ENCODE measurements at regions not wholly inside any gene's neighbourhood (a gene's known extent, or its start where the extent isn't known, plus 50 kb on each side); places are given as distances from the start of the nearest gene placed in this dataset.

GRCh38 chr4:16450724-16451123 is 224.5 kb upstream of the TAPT1 start:
- POLR2A ChIA-PET = no interaction called here
- H3K36me3 Mint-ChIP-seq (ENCODE audit: low read depth) = no peaks in the 10 kb centered on the region

DNA sequence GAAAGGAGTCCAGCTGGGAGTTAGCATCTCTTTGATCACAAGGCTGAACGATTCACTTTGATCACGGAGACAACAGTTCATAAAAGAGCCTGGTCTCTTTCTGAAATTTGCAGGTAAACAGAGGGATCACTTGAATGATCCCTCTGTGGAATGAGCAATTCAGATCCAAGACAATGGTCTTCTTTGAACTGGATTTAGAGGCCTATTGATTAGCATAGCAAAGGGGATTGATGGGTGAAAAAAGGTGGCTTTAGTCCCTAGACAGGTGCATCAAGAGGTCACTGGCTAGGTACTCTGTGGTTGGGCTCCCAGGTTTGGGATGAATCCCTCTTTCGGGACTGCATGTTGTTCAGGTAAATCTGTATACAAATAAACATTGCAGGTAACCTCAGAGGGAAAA is 223.8 kb upstream of the TAPT1 start:
- Mint-ChIP-seq H3K9me3 (no peaks in the 10 kb centered on the region), H3K27ac (no peak overlapping the region), H3K4me1 (no peaks in the 10 kb centered on the region), H3K36me3 (ENCODE audit: low read depth) (no peaks in the 10 kb centered on the region), H3K27me3 (no peaks in the 10 kb centered on the region), H3K4me3 (no peak overlapping the region)
- CTCF ChIA-PET = no interaction called here
- POLR2A ChIA-PET = no interaction called here
- no peak for DNase-seq

More at GRCh38 chr4:16450724-16451123, 224.5 kb upstream of the TAPT1 start:
- CTCF ChIA-PET = no interaction called here
- Mint-ChIP-seq H3K9me3 (no peaks in the 10 kb centered on the region), H3K4me1 (no peaks in the 10 kb centered on the region), H3K27ac (no peak overlapping the region), H3K27me3 (no peaks in the 10 kb centered on the region), H3K4me3 (no peak overlapping the region)
- no peak for DNase-seq

GRCh38 chr4:16449406-16449805 is 223.1 kb upstream of the TAPT1 start:
- CTCF ChIA-PET = no interaction called here
- POLR2A ChIA-PET = no interaction called here
- no peaks in the 10 kb centered on the region for H3K36me3 Mint-ChIP-seq (ENCODE audit: low read depth)
- no peak overlapping the region for H3K27ac Mint-ChIP-seq
- H3K9me3 Mint-ChIP-seq = no peaks in the 10 kb centered on the region
- no peak for DNase-seq
- H3K4me1 Mint-ChIP-seq = no peaks in the 10 kb centered on the region
- no peaks in the 10 kb centered on the region for H3K27me3 Mint-ChIP-seq
- H3K4me3 Mint-ChIP-seq = no peak overlapping the region

DNA sequence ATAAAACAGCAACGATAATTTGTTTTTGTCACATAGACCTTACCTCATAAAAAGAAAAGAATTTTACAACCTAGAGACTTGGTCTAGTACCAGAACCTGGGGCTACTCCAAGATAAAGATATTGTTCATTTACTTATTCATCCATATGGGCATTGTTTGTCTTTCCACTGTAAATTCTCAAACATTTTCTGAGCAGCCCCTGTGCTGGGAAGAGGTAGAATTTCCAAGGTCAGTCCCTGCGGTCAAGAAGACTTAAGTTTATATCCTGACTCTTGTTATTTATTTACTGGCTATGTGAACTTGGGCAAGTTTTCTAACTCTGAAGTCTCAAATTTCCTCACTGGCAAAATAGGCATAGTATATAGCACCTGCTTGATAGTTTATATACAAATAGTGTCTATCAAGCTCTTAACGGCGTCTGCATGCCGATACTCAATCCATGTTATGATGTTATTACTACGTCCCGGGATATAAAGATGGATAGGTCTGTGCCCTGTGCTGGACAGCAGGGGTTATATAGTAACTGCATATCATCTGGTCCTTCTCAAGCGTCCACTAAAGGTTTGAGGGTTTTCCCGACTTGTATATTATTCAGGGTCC is 222.1 kb upstream of the TAPT1 start:
- DNase-seq = no peak
- POLR2A ChIA-PET = no interaction called here
- Mint-ChIP-seq H3K4me1 (no peaks in the 10 kb centered on the region), H3K9me3 (no peaks in the 10 kb centered on the region), H3K36me3 (ENCODE audit: low read depth) (no peaks in the 10 kb centered on the region), H3K27ac (no peak overlapping the region), H3K4me3 (no peak overlapping the region), H3K27me3 (no peaks in the 10 kb centered on the region)
- CTCF ChIA-PET = no interaction called here

DNA sequence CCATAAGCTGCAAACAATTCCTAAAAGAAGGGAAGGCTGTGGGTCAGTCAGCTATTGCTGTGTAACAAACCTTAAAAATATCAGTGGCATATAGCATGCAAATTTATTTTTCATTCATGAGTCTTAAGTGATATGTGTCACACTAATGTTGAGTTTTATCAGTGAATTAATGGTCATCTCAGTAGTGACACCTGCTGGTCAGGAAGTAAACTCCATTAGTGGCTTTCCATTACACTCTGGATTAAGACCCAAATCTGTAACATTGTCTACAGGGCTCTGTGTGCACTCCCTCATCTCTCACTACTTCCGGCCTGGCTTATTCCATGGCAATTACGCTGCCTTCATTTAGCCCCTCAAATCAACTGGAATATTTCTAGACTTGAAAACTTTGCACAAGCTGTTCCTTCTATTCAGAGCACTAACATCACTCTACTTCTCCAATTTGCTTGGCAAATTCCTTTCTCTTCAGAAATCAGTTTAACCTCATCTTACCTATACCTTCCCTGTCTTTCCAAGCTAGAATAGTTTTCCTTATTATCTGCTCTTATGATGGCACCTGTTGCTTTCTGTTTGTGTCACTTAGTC is 217.3 kb upstream of the TAPT1 start:
- no peak for DNase-seq
- ChIA-PET POLR2A (no interaction called here), CTCF (interaction anchor here (0.9 to 1.5 kb wide), 4 partner anchors 9 to 416 kb away, joined by 3 to 4 read pairs (median 3); no protein-coding TSS in a partner anchor)
- Mint-ChIP-seq H3K4me3 (no peak overlapping the region), H3K27me3 (no peaks in the 10 kb centered on the region), H3K9me3 (no peaks in the 10 kb centered on the region), H3K36me3 (ENCODE audit: low read depth) (no peaks in the 10 kb centered on the region), H3K4me1 (no peaks in the 10 kb centered on the region), H3K27ac (no peak overlapping the region)

GRCh38 chr4:16442296-16442695 is 216.0 kb upstream of the TAPT1 start:
- POLR2A ChIA-PET = no interaction called here
- H3K9me3 Mint-ChIP-seq = peaks cover 6% of the 10 kb centered on the region
- H3K27ac Mint-ChIP-seq = no peak overlapping the region
- H3K27me3 Mint-ChIP-seq = no peaks in the 10 kb centered on the region
- H3K36me3 Mint-ChIP-seq (ENCODE audit: low read depth) = no peaks in the 10 kb centered on the region
- CTCF ChIA-PET = interaction anchor here (0.9 to 1.5 kb wide), 2 partner anchors 152 to 414 kb away, joined by 3 read pairs; no protein-coding TSS in a partner anchor
- no peak for DNase-seq
- no peaks in the 10 kb centered on the region for H3K4me1 Mint-ChIP-seq
- H3K4me3 Mint-ChIP-seq = no peak overlapping the region

GRCh38 chr4:16439768-16440167 is 213.5 kb upstream of the TAPT1 start:
- no peak overlapping the region for H3K4me3 Mint-ChIP-seq
- ChIA-PET POLR2A (no interaction called here), CTCF (no interaction called here)
- no peak for DNase-seq
- H3K9me3 Mint-ChIP-seq = peaks cover 8% of the 10 kb centered on the region
- H3K27me3 Mint-ChIP-seq = no peaks in the 10 kb centered on the region
- H3K4me1 Mint-ChIP-seq = no peaks in the 10 kb centered on the region
- no peak overlapping the region for H3K27ac Mint-ChIP-seq
- no peaks in the 10 kb centered on the region for H3K36me3 Mint-ChIP-seq (ENCODE audit: low read depth)

GRCh38 chr4:16438986-16439385 is 212.7 kb upstream of the TAPT1 start:
- Mint-ChIP-seq H3K27me3 (no peaks in the 10 kb centered on the region), H3K36me3 (ENCODE audit: low read depth) (no peaks in the 10 kb centered on the region), H3K4me1 (no peaks in the 10 kb centered on the region), H3K9me3 (peaks cover 8% of the 10 kb centered on the region), H3K4me3 (no peak overlapping the region), H3K27ac (no peak overlapping the region)
- CTCF ChIA-PET = no interaction called here
- POLR2A ChIA-PET = no interaction called here
- DNase-seq = no peak

DNA sequence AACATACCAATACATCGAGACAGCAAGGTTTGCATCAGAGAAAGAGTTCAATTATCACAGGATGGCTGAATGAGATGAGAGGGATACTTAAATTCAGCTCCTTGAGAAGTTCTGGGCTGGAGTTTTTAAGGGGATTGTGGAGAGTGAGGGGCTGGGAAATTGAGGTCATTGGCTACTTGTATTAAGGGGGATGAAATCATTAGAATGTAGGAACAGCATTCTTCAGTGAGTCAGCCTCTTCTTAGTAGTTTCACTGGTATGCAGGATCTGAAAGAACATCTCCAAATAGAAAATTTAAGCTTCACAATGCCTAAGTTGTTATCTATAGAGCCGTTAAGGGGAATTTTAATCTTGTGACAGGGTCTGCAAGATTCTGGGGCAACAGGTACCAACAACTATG is 211.6 kb upstream of the TAPT1 start:
- H3K9me3 Mint-ChIP-seq = peaks cover 8% of the 10 kb centered on the region
- H3K4me3 Mint-ChIP-seq = no peak overlapping the region
- DNase-seq = no peak
- no peaks in the 10 kb centered on the region for H3K27me3 Mint-ChIP-seq
- ChIA-PET CTCF (no interaction called here), POLR2A (no interaction called here)
- no peak overlapping the region for H3K27ac Mint-ChIP-seq
- H3K4me1 Mint-ChIP-seq = no peaks in the 10 kb centered on the region
- no peaks in the 10 kb centered on the region for H3K36me3 Mint-ChIP-seq (ENCODE audit: low read depth)

DNA sequence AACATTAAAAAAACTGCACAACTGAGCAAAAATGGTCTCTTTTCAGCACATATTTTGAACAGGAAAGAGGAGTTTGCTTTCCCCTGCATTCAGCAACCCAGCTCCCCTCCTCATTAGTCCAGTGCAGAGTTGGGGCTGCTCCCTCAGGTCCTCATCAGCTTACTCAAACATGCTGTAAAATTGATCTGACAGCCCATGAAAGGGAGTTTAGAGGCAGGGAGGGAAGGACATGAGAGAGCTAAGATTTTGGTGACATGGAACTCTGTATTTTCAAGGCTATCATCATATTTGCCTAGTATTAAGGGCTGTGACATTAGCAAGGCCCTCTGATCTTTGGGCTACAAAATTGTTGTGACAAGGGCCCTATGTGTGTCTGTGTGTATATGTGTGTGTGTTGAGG is 205.6 kb upstream of the TAPT1 start:
- no peak for DNase-seq
- H3K27ac Mint-ChIP-seq = no peak overlapping the region
- CTCF ChIA-PET = no interaction called here
- no peaks in the 10 kb centered on the region for H3K4me1 Mint-ChIP-seq
- POLR2A ChIA-PET = no interaction called here
- no peaks in the 10 kb centered on the region for H3K36me3 Mint-ChIP-seq (ENCODE audit: low read depth)
- H3K27me3 Mint-ChIP-seq = no peaks in the 10 kb centered on the region
- H3K9me3 Mint-ChIP-seq = no peaks in the 10 kb centered on the region
- no peak overlapping the region for H3K4me3 Mint-ChIP-seq

DNA sequence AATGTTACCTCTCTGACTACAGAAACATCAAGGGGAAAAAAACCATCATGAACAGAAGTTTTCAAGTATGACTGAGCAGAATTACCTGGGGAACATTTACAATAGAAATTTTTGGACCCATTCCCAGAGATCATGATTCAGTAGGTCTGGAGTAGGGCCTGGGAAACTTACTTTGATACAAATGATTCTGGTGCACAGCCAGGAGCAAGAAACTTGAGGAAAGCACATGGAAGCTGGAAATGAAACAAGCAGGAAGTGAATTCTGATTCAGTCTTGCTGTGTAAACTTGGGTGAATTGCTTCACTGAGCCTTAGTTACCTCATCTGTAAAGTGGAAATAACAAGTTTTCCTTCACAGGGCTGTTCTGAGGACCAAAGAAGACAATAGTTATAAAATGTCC is 192.5 kb upstream of the TAPT1 start:
- H3K9me3 Mint-ChIP-seq = peaks cover 2% of the 10 kb centered on the region
- CTCF ChIA-PET = no interaction called here
- no peak for DNase-seq
- H3K4me3 Mint-ChIP-seq = no peak overlapping the region
- POLR2A ChIA-PET = no interaction called here
- H3K27me3 Mint-ChIP-seq = no peaks in the 10 kb centered on the region
- no peaks in the 10 kb centered on the region for H3K36me3 Mint-ChIP-seq (ENCODE audit: low read depth)
- H3K27ac Mint-ChIP-seq = no peak overlapping the region
- no peaks in the 10 kb centered on the region for H3K4me1 Mint-ChIP-seq

- H3K36me3 Mint-ChIP-seq (ENCODE audit: low read depth) = no peaks in the 10 kb centered on the region
- no peak for DNase-seq
- peaks cover 2% of the 10 kb centered on the region for H3K9me3 Mint-ChIP-seq
- H3K27me3 Mint-ChIP-seq = no peaks in the 10 kb centered on the region
- H3K27ac Mint-ChIP-seq = no peak overlapping the region
- no peaks in the 10 kb centered on the region for H3K4me1 Mint-ChIP-seq
- POLR2A ChIA-PET = no interaction called here
- H3K4me3 Mint-ChIP-seq = no peak overlapping the region
- CTCF ChIA-PET = no interaction called here
Measured at GRCh38 chr4:16417198-16417597, 190.9 kb upstream of the TAPT1 start.

GRCh38 chr4:16416601-16417000 is 190.3 kb upstream of the TAPT1 start:
- ChIA-PET POLR2A (no interaction called here), CTCF (interaction anchor here (0.5 kb wide), 1 partner anchor 194 kb away, joined by 4 read pairs; no protein-coding TSS in a partner anchor)
- Mint-ChIP-seq H3K27me3 (no peaks in the 10 kb centered on the region), H3K4me1 (no peaks in the 10 kb centered on the region), H3K27ac (no peak overlapping the region), H3K9me3 (peaks cover 2% of the 10 kb centered on the region), H3K36me3 (ENCODE audit: low read depth) (no peaks in the 10 kb centered on the region), H3K4me3 (no peak overlapping the region)
- DNase-seq = no peak

DNA sequence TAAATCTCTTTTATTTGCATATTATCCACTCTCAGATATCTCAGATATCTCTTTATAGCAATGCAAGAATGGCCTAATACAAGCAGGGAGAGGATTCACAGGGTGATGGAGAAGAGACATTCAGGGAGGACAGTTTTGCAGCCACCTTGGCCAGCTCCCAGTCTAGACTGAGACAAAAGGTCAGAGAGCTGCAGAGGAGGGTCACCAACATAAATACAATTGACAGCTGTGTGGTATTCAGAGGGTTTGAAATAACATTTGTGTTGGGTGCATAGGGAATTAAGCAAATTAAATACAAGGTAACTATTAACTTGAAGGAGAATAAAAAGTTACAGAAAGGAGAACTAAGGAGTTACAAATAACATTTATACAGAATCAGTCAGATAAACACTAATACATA is 189.5 kb upstream of the TAPT1 start:
- Mint-ChIP-seq H3K4me1 (no peaks in the 10 kb centered on the region), H3K36me3 (ENCODE audit: low read depth) (no peaks in the 10 kb centered on the region), H3K4me3 (no peak overlapping the region), H3K9me3 (no peaks in the 10 kb centered on the region), H3K27ac (no peak overlapping the region), H3K27me3 (no peaks in the 10 kb centered on the region)
- ChIA-PET POLR2A (no interaction called here), CTCF (no interaction called here)
- DNase-seq = no peak
